Kidney epithelial cell (primary cell): ENCODE measurements at regions not wholly inside any gene's neighbourhood (a gene's known extent, or its start where the extent isn't known, plus 50 kb on each side); places are given as distances from the start of the nearest gene placed in this dataset.

Experiments
- DNase-seq: peaks from one replicate; pipeline ENCODE4 v3.0.0-alpha.2; 2010; ENCODE audit warnings: low read depth
- H3K27me3 ChIP-seq: 2 replicates; pipeline ENCODE4 v1.6.0; 2011; ENCODE audit warnings: low read length; ENCODE audit not compliant: control insufficient read depth, insufficient read depth
- H3K36me3 ChIP-seq: 2 replicates; pipeline ENCODE4 v1.5.1; 2011; ENCODE audit warnings: low read length; ENCODE audit not compliant: control insufficient read depth, insufficient read depth
- H3K4me3 ChIP-seq: 2 replicates; pipeline ENCODE4 v1.5.1; 2011; ENCODE audit warnings: low read depth, mild to moderate bottlenecking, control low read depth, low read length
- CTCF ChIP-seq: IDR thresholded peaks from 2 replicates; pipeline ENCODE4 v1.5.1; 2011; ENCODE audit warnings: mild to moderate bottlenecking, moderate library complexity, low read length, control low read depth, inconsistent platforms; ENCODE audit not compliant: insufficient read depth, poor library complexity, severe bottlenecking

- Histone ChIP-seq H3K4me3 (no peak overlapping the region), H3K27me3 (no peaks in the 10 kb centered on the region), H3K36me3 (no peaks in the 10 kb centered on the region)
- TF ChIP-seq CTCF, result no peak
- no peak for DNase-seq
Measured at GRCh38 chr7:46247664-46248063, 326.6 kb upstream of the IGFBP3 start.

- H3K27me3 ChIP-seq, result no peaks in the 10 kb centered on the region
- no peaks in the 10 kb centered on the region for H3K36me3 ChIP-seq
- no peak overlapping the region for H3K4me3 ChIP-seq
- no peak for DNase-seq
- TF ChIP-seq CTCF, result no peak
Measured at GRCh38 chr7:46245586-46246111, 324.6 kb upstream of the IGFBP3 start.

GRCh38 chr7:46244757-46245156, 323.7 kb upstream of the IGFBP3 start:
- DNase-seq, result no peak
- Histone ChIP-seq H3K27me3 (no peaks in the 10 kb centered on the region), H3K4me3 (no peak overlapping the region), H3K36me3 (no peaks in the 10 kb centered on the region)
- TF ChIP-seq CTCF, result no peak

GRCh38 chr7:46243406-46243805, 322.3 kb upstream of the IGFBP3 start:
- Histone ChIP-seq H3K4me3 (no peak overlapping the region), H3K27me3 (no peaks in the 10 kb centered on the region), H3K36me3 (no peaks in the 10 kb centered on the region)
- DNase-seq, result no peak
- no peak for TF ChIP-seq CTCF

GRCh38 chr7:46239846-46240245, 318.8 kb upstream of the IGFBP3 start:
- no peaks in the 10 kb centered on the region for H3K36me3 ChIP-seq
- DNase-seq, result no peak
- no peak for TF ChIP-seq CTCF

GRCh38 chr7:46237466-46237865, 316.4 kb upstream of the IGFBP3 start:
- TF ChIP-seq CTCF, result no peak
- DNase-seq, result no peak
- Histone ChIP-seq H3K36me3 (no peaks in the 10 kb centered on the region), H3K27me3 (no peaks in the 10 kb centered on the region), H3K4me3 (no peak overlapping the region)

More at GRCh38 chr7:46239846-46240245, 318.8 kb upstream of the IGFBP3 start:
- Histone ChIP-seq H3K4me3 (no peak overlapping the region), H3K27me3 (no peaks in the 10 kb centered on the region)
